ENCODE measurements at regions not wholly inside any gene's neighbourhood (a gene's known extent, or its start where the extent isn't known, plus 50 kb on each side); places are given as distances from the start of the nearest gene placed in this dataset.

GRCh38 chr1:115411371-115412063 is 73.5 kb upstream of the NGF start:
- ATAC-seq (no peak), DNase-seq (no peak)
- no peak overlapping the region for H3K4me3 ChIP-seq
- peaks cover 6% of the 10 kb centered on the region for H3K4me1 ChIP-seq
- no peaks in the 10 kb centered on the region for H3K9me3 ChIP-seq
- no peak for TF ChIP-seq CTCF (IDR thresholded peaks at IDR 0.05)
- H3K27me3 ChIP-seq (ENCODE audit: low read depth), result no peaks in the 10 kb centered on the region
- H3K36me3 ChIP-seq, result no peaks in the 10 kb centered on the region
- H3K27ac ChIP-seq, result no peak overlapping the region
- intact Hi-C loops (cut with DNase I), result no loop called here

GRCh38 chr1:115409094-115410015 is 71.3 kb upstream of the NGF start:
- TF ChIP-seq CTCF (IDR thresholded peaks at IDR 0.05), result no peak
- Histone ChIP-seq H3K27me3 (ENCODE audit: low read depth) (no peaks in the 10 kb centered on the region), H3K9me3 (no peaks in the 10 kb centered on the region), H3K4me3 (no peak overlapping the region), H3K27ac (no peak overlapping the region), H3K36me3 (no peaks in the 10 kb centered on the region), H3K4me1 (peaks cover 6% of the 10 kb centered on the region)
- intact Hi-C loops (cut with DNase I), result no loop called here
- ATAC-seq (no peak), DNase-seq (no peak)

- no peaks in the 10 kb centered on the region for H3K27me3 ChIP-seq (ENCODE audit: low read depth)
- no peak overlapping the region for H3K4me3 ChIP-seq
- DNase-seq, result no peak
- intact Hi-C loops (cut with DNase I), result no loop called here
- peaks cover 6% of the 10 kb centered on the region for H3K4me1 ChIP-seq
- no peak for TF ChIP-seq CTCF (IDR thresholded peaks at IDR 0.05)
- H3K27ac ChIP-seq, result no peak overlapping the region
- no peaks in the 10 kb centered on the region for H3K9me3 ChIP-seq
- no peak for ATAC-seq
- H3K36me3 ChIP-seq, result no peaks in the 10 kb centered on the region
Measured at GRCh38 chr1:115408533-115408932, 70.5 kb upstream of the NGF start.

- H3K4me3 ChIP-seq, result no peak overlapping the region
- no peaks in the 10 kb centered on the region for H3K36me3 ChIP-seq
- ATAC-seq, result no peak
- no peak for TF ChIP-seq CTCF (IDR thresholded peaks at IDR 0.05)
- DNase-seq, result no peak
- peaks cover 6% of the 10 kb centered on the region for H3K4me1 ChIP-seq
- H3K27ac ChIP-seq, result no peak overlapping the region
- no peaks in the 10 kb centered on the region for H3K27me3 ChIP-seq (ENCODE audit: low read depth)
- H3K9me3 ChIP-seq, result no peaks in the 10 kb centered on the region
- intact Hi-C loops (cut with DNase I), result no loop called here
Measured at GRCh38 chr1:115404911-115405310, 66.9 kb upstream of the NGF start.

GRCh38 chr1:115402753-115403184 is 64.7 kb upstream of the NGF start:
- H3K36me3 ChIP-seq, result no peaks in the 10 kb centered on the region
- no peak for TF ChIP-seq CTCF (IDR thresholded peaks at IDR 0.05)
- intact Hi-C loops (cut with DNase I), result no loop called here
- no peaks in the 10 kb centered on the region for H3K9me3 ChIP-seq
- DNase-seq, result no peak
- no peaks in the 10 kb centered on the region for H3K4me1 ChIP-seq
- no peaks in the 10 kb centered on the region for H3K27me3 ChIP-seq (ENCODE audit: low read depth)
- no peak for ATAC-seq
- H3K27ac ChIP-seq, result no peak overlapping the region
- H3K4me3 ChIP-seq, result no peak overlapping the region
